CD14-positive monocyte (primary cell): ENCODE measurements at regions not wholly inside any gene's neighbourhood (a gene's known extent, or its start where the extent isn't known, plus 50 kb on each side); places are given as distances from the start of the nearest gene placed in this dataset.

ENCODE experiments used
- DNase-seq, 3 donors: peaks; one replicate each; pipeline ENCODE4 v3.0.0-alpha.2; 2011 to 2022
- H2AFZ ChIP-seq: 2 replicates; pipeline ENCODE4 v1.6.0; 2012; ENCODE audit warnings: mild to moderate bottlenecking, low read depth, low read length, inconsistent platforms; ENCODE audit not compliant: insufficient read depth, poor library complexity, severe bottlenecking
- H3K27ac ChIP-seq, 2 donors: 1 replicate in 1 of 2; 2 replicates in 1 of 2; pipeline ENCODE4 v1.5.1; 2012 to 2013; ENCODE audit warnings: low read length in 2 of 2, control low read depth in 1 of 2, inconsistent platforms in 1 of 2, low read depth in 1 of 2, mild to moderate bottlenecking in 1 of 2
- H3K27me3 ChIP-seq, 2 donors: one replicate each; pipeline versions ENCODE4 v1.6.0 to v1.6.1; 2011 to 2013; ENCODE audit warnings: low read length in 2 of 2; ENCODE audit not compliant: control insufficient read depth in 2 of 2, insufficient read depth in 2 of 2
- H3K36me3 ChIP-seq, 2 donors: replicated peaks in 1 of 2; 1 replicate in 1 of 2; 2 replicates in 1 of 2; pipeline versions ENCODE4 v1.5.1 to v1.6.1; 2012 to 2013; ENCODE audit warnings: low read length in 2 of 2, control low read depth in 1 of 2, inconsistent platforms in 1 of 2, mild to moderate bottlenecking in 1 of 2; ENCODE audit not compliant: insufficient read depth in 2 of 2, control insufficient read depth in 1 of 2
- H3K4me1 ChIP-seq, 2 donors: 1 replicate in 1 of 2; 2 replicates in 1 of 2; pipeline versions ENCODE4 v1.5.1 to v1.6.1; 2012 to 2013; ENCODE audit warnings: low read length in 2 of 2, control low read depth in 1 of 2, inconsistent platforms in 1 of 2, mild to moderate bottlenecking in 1 of 2, moderate library complexity in 1 of 2; ENCODE audit not compliant: insufficient read depth in 2 of 2, control insufficient read depth in 1 of 2
- H3K4me2 ChIP-seq: replicated peaks from 2 replicates; pipeline ENCODE3; 2012; ENCODE audit warnings: low read length, moderate library complexity, mild to moderate bottlenecking; ENCODE audit not compliant: poor library complexity, severe bottlenecking; ENCODE audit errors: extremely low read depth
- H3K4me3 ChIP-seq, 3 experiments: fragments of 200-600 bp in 1 of 3; sonication (generic) in 1 of 3; replicated peaks in 1 of 3; 1 replicate in 2 of 3; 2 replicates in 1 of 3; pipeline ENCODE4 v1.5.1; 2011 to 2013; ENCODE audit warnings: low read length in 3 of 3, mild to moderate bottlenecking in 3 of 3, control low read depth in 2 of 3, low read depth in 2 of 3, inconsistent platforms in 1 of 3, moderate library complexity in 1 of 3
- H3K79me2 ChIP-seq: 2 replicates; pipeline ENCODE4 v1.6.0; 2012; ENCODE audit warnings: mild to moderate bottlenecking, control low read depth, inconsistent platforms, low read length, moderate library complexity; ENCODE audit not compliant: insufficient read depth
- H3K9ac ChIP-seq: 2 replicates; pipeline ENCODE4 v1.6.0; 2017; ENCODE audit warnings: low read length, mild to moderate bottlenecking; ENCODE audit not compliant: insufficient read depth, poor library complexity, severe bottlenecking
- H3K9me3 ChIP-seq, 2 donors: replicated peaks in 1 of 2; 1 replicate in 1 of 2; 2 replicates in 1 of 2; pipeline versions ENCODE4 v1.5.1 to v1.6.1; 2012 to 2013; ENCODE audit warnings: low read length in 2 of 2, control low read depth in 1 of 2; ENCODE audit not compliant: control insufficient read depth in 1 of 2, insufficient read depth in 1 of 2
- H4K20me1 ChIP-seq: 2 replicates; pipeline ENCODE4 v1.6.0; 2012; ENCODE audit warnings: mild to moderate bottlenecking, low read length, control low read depth, moderate library complexity; ENCODE audit not compliant: insufficient read depth
- H3K27ac Mint-ChIP-seq, 7 donors: one replicate each; pipeline ENCODE4 v1.8.0; 2020; ENCODE audit warnings: mild to moderate bottlenecking in 7 of 7, mixed read lengths in 7 of 7, moderate library complexity in 6 of 7, inconsistent platforms in 2 of 7
- H3K27me3 Mint-ChIP-seq, 3 donors: one replicate each; pipeline ENCODE4 v1.8.0; 2021 to 2022; ENCODE audit warnings: low read depth in 3 of 3, mild to moderate bottlenecking in 3 of 3, mixed read lengths in 3 of 3, moderate library complexity in 3 of 3, inconsistent platforms in 1 of 3
- H3K36me3 Mint-ChIP-seq, 2 donors: one replicate each; pipeline ENCODE4 v1.8.0; 2020; ENCODE audit warnings: mixed read lengths in 2 of 2, inconsistent platforms in 1 of 2, mild to moderate bottlenecking in 1 of 2
- H3K4me1 Mint-ChIP-seq: one replicate; pipeline ENCODE4 v1.8.0; 2020; ENCODE audit warnings: mild to moderate bottlenecking, mixed read lengths
- H3K4me3 Mint-ChIP-seq, 2 donors: one replicate each; pipeline ENCODE4 v1.8.0; 2020; ENCODE audit warnings: mild to moderate bottlenecking in 2 of 2, mixed read lengths in 2 of 2, moderate library complexity in 1 of 2
- H3K9me3 Mint-ChIP-seq, 7 donors: one replicate each; pipeline ENCODE4 v1.8.0; 2020 to 2022; ENCODE audit warnings: mixed read lengths in 7 of 7, mild to moderate bottlenecking in 6 of 7, moderate library complexity in 6 of 7, inconsistent platforms in 2 of 7
- CTCF ChIP-seq: fragments of 200-600 bp; IDR thresholded peaks from one replicate; pipeline ENCODE4 v1.8.0; 2022; ENCODE audit warnings: antibody characterized with exemption, mild to moderate bottlenecking
- WGBS: methylation state at CpG from one replicate; pipeline ENCODE4 v1.1.5; 2013; ENCODE audit warnings: missing lambda C conversion rate; ENCODE audit not compliant: insufficient coverage; 5-methylcytosine and 5-hydroxymethylcytosine counted together
- intact Hi-C, 2 donors: fragments of 100-400 bp; cut with micrococcal nuclease; formaldehyde crosslinking; loops; one replicate each; pipeline versions ENCODE4 v1.15.0 to v1.15.1; 2023

GRCh38 chr10:120208488-120208887 is 248.5 kb upstream of the PLPP4 start:
- intact Hi-C loops, result no loop called here
- Mint-ChIP-seq H3K27me3 (peaks cover 2 to 8% (median 7%) of the 10 kb centered on the region in 3 donors), H3K4me3 (no peak overlapping the region), H3K36me3 (no peaks in the 10 kb centered on the region), H3K27ac (no peak overlapping the region), H3K4me1 (no peaks in the 10 kb centered on the region), H3K9me3 (peaks cover 0 to 10% (median 0%) of the 10 kb centered on the region in 7 donors)
- Histone ChIP-seq H3K4me2 (no peak overlapping the region), H3K27me3 (no peaks in the 10 kb centered on the region), H3K4me1 (no peaks in the 10 kb centered on the region), H4K20me1 (no peaks in the 10 kb centered on the region), H3K9ac (no peak overlapping the region), H3K9me3 (no peaks in the 10 kb centered on the region), H2AFZ (no peak overlapping the region), H3K36me3 (no peaks in the 10 kb centered on the region), H3K27ac (no peak overlapping the region), H3K79me2 (no peaks in the 10 kb centered on the region), H3K4me3 (no peak overlapping the region)
- no peak for TF ChIP-seq CTCF
- DNase-seq, result no peak
- 80% methylated on average over 3 of the region's 3 CpGs for WGBS

GRCh38 chr10:120209124-120209762 is 247.8 kb upstream of the PLPP4 start:
- no peak overlapping the region for H3K9ac ChIP-seq
- no peaks in the 10 kb centered on the region for H3K36me3 Mint-ChIP-seq
- H3K9me3 Mint-ChIP-seq, result peaks cover 0 to 4% (median 0%) of the 10 kb centered on the region in 7 donors
- no peak overlapping the region for H3K4me3 ChIP-seq
- no peak for TF ChIP-seq CTCF
- peaks cover 2 to 8% (median 7%) of the 10 kb centered on the region in 3 donors for H3K27me3 Mint-ChIP-seq
- H2AFZ ChIP-seq, result no peak overlapping the region
- no peaks in the 10 kb centered on the region for H3K4me1 Mint-ChIP-seq
- WGBS, result 100% methylated on average over 1 of the region's 7 CpGs
- H3K4me2 ChIP-seq, result no peak overlapping the region
- no peaks in the 10 kb centered on the region for H3K36me3 ChIP-seq
- DNase-seq, result no peak
- H3K4me1 ChIP-seq, result no peaks in the 10 kb centered on the region
- no peak overlapping the region for H3K27ac ChIP-seq
- no peaks in the 10 kb centered on the region for H3K79me2 ChIP-seq
- no peak overlapping the region for H3K4me3 Mint-ChIP-seq
- intact Hi-C loops, result no loop called here
- H3K27ac Mint-ChIP-seq, result no peak overlapping the region
- no peaks in the 10 kb centered on the region for H3K9me3 ChIP-seq
- H4K20me1 ChIP-seq, result no peaks in the 10 kb centered on the region
- no peaks in the 10 kb centered on the region for H3K27me3 ChIP-seq
